A673 (cell line): ENCODE measurements at regions not wholly inside any gene's neighbourhood (a gene's known extent, or its start where the extent isn't known, plus 50 kb on each side); places are given as distances from the start of the nearest gene placed in this dataset.

Experiments
- CTCF ChIP-seq: fragments of 300-800, 200-600 bp; sonication (generic); conservative IDR thresholded peaks from 2 replicates; pipeline ENCODE4 v1.5.1; 2017; ENCODE audit warnings: low read depth, mild to moderate bottlenecking, antibody characterized with exemption, low read length, moderate library complexity, mixed read lengths
- EZH2 ChIP-seq: fragments of 200-600 bp; sonication (generic); IDR thresholded peaks from 2 replicates; pipeline ENCODE4 v1.6.1; 2017; ENCODE audit warnings: borderline replicate concordance, low read depth, mild to moderate bottlenecking, mixed read lengths, antibody characterized with exemption, low read length; ENCODE audit not compliant: poor library complexity, severe bottlenecking

GRCh38 chr22:49123621-49124192 is 704.0 kb downstream of the BRD1 start:
- TF ChIP-seq CTCF (no peak), EZH2 (no peak)
